ENCODE measurements at regions not wholly inside any gene's neighbourhood (a gene's known extent, or its start where the extent isn't known, plus 50 kb on each side); places are given as distances from the start of the nearest gene placed in this dataset.

DNA sequence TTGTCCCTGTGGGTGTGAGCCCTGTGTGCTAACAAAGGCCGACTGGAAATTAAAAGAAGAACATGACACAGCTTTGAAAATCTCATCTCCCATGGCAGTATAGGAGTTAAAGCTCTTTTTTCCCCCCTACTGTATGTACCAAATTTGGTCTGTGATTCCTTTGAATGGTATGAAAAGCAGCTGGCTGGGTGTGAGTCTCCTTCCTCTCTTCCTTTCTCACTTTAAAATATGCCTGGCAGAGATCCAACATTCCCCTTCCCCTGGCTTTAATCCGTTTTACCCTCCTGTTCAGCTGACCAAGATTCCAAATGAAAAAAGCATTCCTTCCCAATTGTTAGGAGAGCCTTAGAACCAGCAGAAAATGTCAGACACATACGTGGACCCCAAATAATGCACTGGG is 225.0 kb upstream of the CELF2 start:
- H3K27ac ChIP-seq (ENCODE audit: insufficient read depth, low read depth, low read length), result peak overlapping the region; percentile 98
- peak overlapping the region; percentile 48 for H2AFZ ChIP-seq (ENCODE audit: low read depth, low read length)
- no peaks in the 10 kb centered on the region for H3K9me3 ChIP-seq (replicated peaks; ENCODE audit: control insufficient read depth, insufficient read depth, low read length)
- H3K36me3 ChIP-seq (ENCODE audit: control insufficient read depth in 2 of 2, extremely low read depth in 1 of 2, insufficient read depth in 2 of 2, low read length in 2 of 2), result no peaks in the 10 kb centered on the region
- TF ChIP-seq FOS (IDR thresholded peaks at IDR 0.05; ENCODE audit: borderline replicate concordance, insufficient read depth, low read length), result peak; percentile 82
- TF ChIP-seq POLR2A (IDR thresholded peaks at IDR 0.05; ENCODE audit: low read depth, low read length), result peak; percentile 53
- TF ChIP-seq, protein P1, sequence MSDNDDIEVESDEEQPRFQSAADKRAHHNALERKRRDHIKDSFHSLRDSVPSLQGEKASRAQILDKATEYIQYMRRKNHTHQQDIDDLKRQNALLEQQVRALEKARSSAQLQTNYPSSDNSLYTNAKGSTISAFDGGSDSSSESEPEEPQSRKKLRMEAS (IDR thresholded peaks at IDR 0.05; ENCODE audit: insufficient read depth, insufficient read length), result no peak
- TF ChIP-seq, protein P2, sequence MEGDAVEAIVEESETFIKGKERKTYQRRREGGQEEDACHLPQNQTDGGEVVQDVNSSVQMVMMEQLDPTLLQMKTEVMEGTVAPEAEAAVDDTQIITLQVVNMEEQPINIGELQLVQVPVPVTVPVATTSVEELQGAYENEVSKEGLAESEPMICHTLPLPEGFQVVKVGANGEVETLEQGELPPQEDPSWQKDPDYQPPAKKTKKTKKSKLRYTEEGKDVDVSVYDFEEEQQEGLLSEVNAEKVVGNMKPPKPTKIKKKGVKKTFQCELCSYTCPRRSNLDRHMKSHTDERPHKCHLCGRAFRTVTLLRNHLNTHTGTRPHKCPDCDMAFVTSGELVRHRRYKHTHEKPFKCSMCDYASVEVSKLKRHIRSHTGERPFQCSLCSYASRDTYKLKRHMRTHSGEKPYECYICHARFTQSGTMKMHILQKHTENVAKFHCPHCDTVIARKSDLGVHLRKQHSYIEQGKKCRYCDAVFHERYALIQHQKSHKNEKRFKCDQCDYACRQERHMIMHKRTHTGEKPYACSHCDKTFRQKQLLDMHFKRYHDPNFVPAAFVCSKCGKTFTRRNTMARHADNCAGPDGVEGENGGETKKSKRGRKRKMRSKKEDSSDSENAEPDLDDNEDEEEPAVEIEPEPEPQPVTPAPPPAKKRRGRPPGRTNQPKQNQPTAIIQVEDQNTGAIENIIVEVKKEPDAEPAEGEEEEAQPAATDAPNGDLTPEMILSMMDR (IDR thresholded peaks at IDR 0.05; ENCODE audit: extremely low read depth in 1 of 2, insufficient read depth in 1 of 2, low read depth in 1 of 2, low read length in 2 of 2), result no peak
- TF ChIP-seq EZH2 (IDR thresholded peaks at IDR 0.05; ENCODE audit: borderline replicate concordance, low read depth, low read length, severe bottlenecking), result no peak
- no peak for TF ChIP-seq GATA2 (IDR thresholded peaks at IDR 0.05; ENCODE audit: insufficient read depth, insufficient read length, low read depth, low read length)
- peak; percentile 80 for TF ChIP-seq JUN (IDR thresholded peaks at IDR 0.05; ENCODE audit: borderline replicate concordance, insufficient read depth, insufficient read length, low read depth)
- TF ChIP-seq MYC (IDR thresholded peaks at IDR 0.05; ENCODE audit: low read depth, low read length), result no peak
- TF ChIP-seq POLR2AphosphoS5 (IDR thresholded peaks at IDR 0.05; ENCODE audit: insufficient read depth, low read depth, low read length), result peak; percentile 77
- peaks cover 43% of the 10 kb centered on the region for H3K4me1 ChIP-seq (ENCODE audit: control insufficient read depth, extremely low read depth, insufficient read depth, low read length)
- FAIRE-seq (peak; percentile 83), DNase-seq (ENCODE audit: low read depth, low spot score) (peak; percentile 89)
- ChIA-PET POLR2A (interaction anchor here (0.7 to 1.9 kb wide), 5 partner anchors 38 to 243 kb away, joined by 3 to 9 read pairs (median 3); no protein-coding TSS in a partner anchor), CTCF (interaction anchor here (1.2 to 2.0 kb wide), 6 partner anchors 13 to 243 kb away, joined by 3 to 8 read pairs (median 6); no protein-coding TSS in a partner anchor)
- dilution Hi-C loops (cut with MboI; ENCODE audit: extremely low pct_ligation_motif_present, low sequenced_read_pairs) (no loop called here), intact Hi-C loops (cut with micrococcal nuclease) (loop anchor here (1.0 to 10.0 kb wide), 6 partner anchors 7 to 482 kb away; partner anchors contain the start of gene CELF2)
- H3K9ac ChIP-seq (replicated peaks; ENCODE audit: extremely low read depth, insufficient read depth, low read length), result peak overlapping the region; percentile 93
- no peaks in the 10 kb centered on the region for H3K27me3 ChIP-seq (ENCODE audit: control insufficient read depth in 2 of 2, insufficient read depth in 2 of 2, low read length in 2 of 2)
- BruUV-seq (replicated peaks), result no TSS peak
- H4K20me1 ChIP-seq (replicated peaks; ENCODE audit: control insufficient read depth, extremely low read depth, insufficient read depth, low read length), result no peaks in the 10 kb centered on the region
- H3K79me2 ChIP-seq (ENCODE audit: control insufficient read depth, insufficient read depth, low read length), result no peaks in the 10 kb centered on the region
- peak overlapping the region; percentile 82 for H3K4me2 ChIP-seq (ENCODE audit: insufficient read depth, low read length)
- H3K9me1 ChIP-seq (replicated peaks; ENCODE audit: control insufficient read depth, extremely low read depth, insufficient read depth, low read length), result no peaks in the 10 kb centered on the region
- H3K4me3 ChIP-seq (replicated peaks in 1 of 3; ENCODE audit: insufficient read depth in 1 of 3, low read depth in 1 of 3, low read length in 3 of 3), result no peak overlapping the region

Data from endothelial cell of umbilical vein (primary cell).